OCI-LY7 (cell line): ENCODE measurements at regions not wholly inside any gene's neighbourhood (a gene's known extent, or its start where the extent isn't known, plus 50 kb on each side); places are given as distances from the start of the nearest gene placed in this dataset.

Experiments used
- BruUV-seq: library from RNA; stranded (reverse); fragments of 400-500 nt; replicated peaks from 2 replicates; lab custom pipeline; 2021; lab: Mats Ljungman, UMichigan
- CTCF ChIA-PET: fragments of 300-600 bp; sonication (Branson Sonifier 250); formaldehyde crosslinking; loops from one replicate; lab custom pipeline; 2022; ENCODE audit warnings: antibody characterized with exemption; ENCODE audit not compliant: unreplicated experiment; lab: Charles Lee
- POLR2A ChIA-PET: fragments of 300-600 bp; sonication (Branson Sonifier 250); formaldehyde crosslinking; loops from one replicate; lab custom pipeline; 2022; ENCODE audit warnings: antibody characterized with exemption; lab: Charles Lee
- DNase-seq: peaks from one replicate; pipeline ENCODE4 v3.0.0-alpha.2; 2015; ENCODE audit warnings: low spot score
- H2AFZ ChIP-seq: fragments of 200-600 bp; sonication (generic), shearing (Covaris generic); 2 replicates; pipeline ENCODE4 v1.6.1; 2014; ENCODE audit warnings: mild to moderate bottlenecking, antibody characterized with exemption, low read length, moderate library complexity
- H3K27ac ChIP-seq: fragments of 200-600 bp; sonication (generic); 2 replicates; pipeline ENCODE4 v1.5.1; 2014; ENCODE audit warnings: mixed run types, low read depth, mild to moderate bottlenecking, moderate library complexity, low read length, inconsistent platforms; ENCODE audit not compliant: poor library complexity, severe bottlenecking
- H3K36me3 ChIP-seq: fragments of 200-600 bp; sonication (generic); 2 replicates; pipeline ENCODE4 v1.6.1; 2014; ENCODE audit warnings: mild to moderate bottlenecking, antibody characterized with exemption, low read length, moderate library complexity, mixed read lengths; ENCODE audit not compliant: insufficient read depth
- H3K4me1 ChIP-seq: fragments of 200-600 bp; sonication (generic); 2 replicates; pipeline ENCODE4 v1.5.1; 2014; ENCODE audit warnings: mild to moderate bottlenecking, low read length; ENCODE audit not compliant: insufficient read depth, poor library complexity, severe bottlenecking
- H3K4me2 ChIP-seq: fragments of 200-600 bp; sonication (generic); 2 replicates; pipeline ENCODE4 v1.6.1; 2014; ENCODE audit warnings: mild to moderate bottlenecking, low read length
- H3K4me3 ChIP-seq: fragments of 200-600 bp; sonication (generic); 2 replicates; pipeline ENCODE4 v1.5.1; 2014; ENCODE audit warnings: mild to moderate bottlenecking, low read depth, low read length; ENCODE audit not compliant: poor library complexity, severe bottlenecking
- H3K79me2 ChIP-seq: fragments of 200-600 bp; sonication (generic); 2 replicates; pipeline ENCODE4 v1.6.1; 2016; ENCODE audit warnings: low read depth, mild to moderate bottlenecking, low read length, moderate library complexity, mixed read lengths; ENCODE audit not compliant: insufficient read depth
- H3K9me2 ChIP-seq: fragments of 200-600 bp; sonication (generic); 2 replicates; pipeline ENCODE4 v1.6.1; 2016; ENCODE audit warnings: mild to moderate bottlenecking, low read length, mixed read lengths; ENCODE audit not compliant: insufficient read depth
- H3K9me3 ChIP-seq: fragments of 200-600 bp; sonication (generic); 2 replicates; pipeline ENCODE4 v1.6.1; 2014; ENCODE audit warnings: mild to moderate bottlenecking, mixed run types, low read length, mixed read lengths
- H4K20me1 ChIP-seq: fragments of 200-600 bp; sonication (generic); 2 replicates; pipeline ENCODE4 v1.6.1; 2014; ENCODE audit warnings: mild to moderate bottlenecking, antibody characterized with exemption, low read length, moderate library complexity, mixed read lengths; ENCODE audit not compliant: insufficient read depth
- CTCF ChIP-seq: fragments of 200-600 bp; sonication (generic); conservative IDR thresholded peaks from 2 replicates; pipeline ENCODE4 v1.5.1; 2014; ENCODE audit warnings: mild to moderate bottlenecking, antibody characterized with exemption, low read length, moderate library complexity, mixed read lengths
- EZH2phosphoT487 ChIP-seq: fragments of 200-600 bp; sonication (generic); IDR thresholded peaks from 2 replicates; pipeline ENCODE4 v1.6.1; 2018; ENCODE audit warnings: low read depth, borderline replicate concordance, mild to moderate bottlenecking, mixed run types, antibody characterized with exemption, low read length, moderate library complexity, mixed read lengths
- intact Hi-C: fragments of 100-400 bp; cut with micrococcal nuclease; formaldehyde crosslinking; loops from one replicate; pipeline ENCODE4 v1.10.0; 2022; ENCODE audit not compliant: unreplicated experiment

GRCh38 chr11:90446207-90446606 lies 223.4 kb upstream of the CHORDC1 start:
- no peak for DNase-seq
- Histone ChIP-seq H3K79me2 (no peaks in the 10 kb centered on the region), H3K9me2 (no peaks in the 10 kb centered on the region), H3K27ac (no peak overlapping the region), H3K4me3 (no peak overlapping the region), H3K4me2 (no peak overlapping the region), H3K4me1 (no peaks in the 10 kb centered on the region), H2AFZ (no peak overlapping the region), H3K9me3 (no peaks in the 10 kb centered on the region), H3K36me3 (no peaks in the 10 kb centered on the region), H4K20me1 (no peaks in the 10 kb centered on the region)
- CTCF ChIA-PET, result no interaction called here
- BruUV-seq, result no TSS peak
- TF ChIP-seq CTCF (no peak), EZH2phosphoT487 (no peak)
- intact Hi-C loops, result no loop called here
- POLR2A ChIA-PET, result no interaction called here

- Histone ChIP-seq H3K27ac (no peak overlapping the region), H3K9me3 (no peaks in the 10 kb centered on the region), H4K20me1 (no peaks in the 10 kb centered on the region), H3K36me3 (no peaks in the 10 kb centered on the region), H3K9me2 (no peaks in the 10 kb centered on the region), H3K79me2 (no peaks in the 10 kb centered on the region), H3K4me2 (no peak overlapping the region), H2AFZ (no peak overlapping the region), H3K4me3 (no peak overlapping the region), H3K4me1 (no peaks in the 10 kb centered on the region)
- POLR2A ChIA-PET, result no interaction called here
- CTCF ChIA-PET, result no interaction called here
- BruUV-seq, result no TSS peak
- intact Hi-C loops, result no loop called here
- TF ChIP-seq CTCF, result no peak
- no peak for TF ChIP-seq EZH2phosphoT487
- no peak for DNase-seq
Observed at GRCh38 chr11:90438069-90438468, 215.2 kb upstream of the CHORDC1 start.

GRCh38 chr11:90434858-90435257 lies 212.0 kb upstream of the CHORDC1 start:
- DNase-seq, result no peak
- ChIA-PET POLR2A (interaction anchor here (1.4 kb wide), 1 partner anchor 10 kb away, joined by 3 read pairs; no protein-coding TSS in a partner anchor), CTCF (no interaction called here)
- intact Hi-C loops, result no loop called here
- TF ChIP-seq EZH2phosphoT487, result no peak
- TF ChIP-seq CTCF, result no peak
- H3K9me3 ChIP-seq, result no peaks in the 10 kb centered on the region
- no peaks in the 10 kb centered on the region for H3K36me3 ChIP-seq
- no peak overlapping the region for H3K4me3 ChIP-seq
- no TSS peak for BruUV-seq
- H3K4me1 ChIP-seq, result no peaks in the 10 kb centered on the region
- no peaks in the 10 kb centered on the region for H4K20me1 ChIP-seq
- H2AFZ ChIP-seq, result no peak overlapping the region
- H3K79me2 ChIP-seq, result no peaks in the 10 kb centered on the region
- no peak overlapping the region for H3K4me2 ChIP-seq
- H3K9me2 ChIP-seq, result no peaks in the 10 kb centered on the region
- H3K27ac ChIP-seq, result no peak overlapping the region
